Inferior parietal cortex (tissue), 1 donor: ENCODE measurements at regions not wholly inside any gene's neighbourhood (a gene's known extent, or its start where the extent isn't known, plus 50 kb on each side); places are given as distances from the start of the nearest gene placed in this dataset.
"Not testable (repeated sequence)": the region's sequence is repeated elsewhere in the genome, so short reads cannot be mapped to it uniquely, and the experiment has no call there.

ENCODE experiments used
- DNase-seq: peaks from one replicate; pipeline ENCODE4 v3.0.0-alpha.2; 2016; ENCODE audit errors: extremely low spot score

DNA sequence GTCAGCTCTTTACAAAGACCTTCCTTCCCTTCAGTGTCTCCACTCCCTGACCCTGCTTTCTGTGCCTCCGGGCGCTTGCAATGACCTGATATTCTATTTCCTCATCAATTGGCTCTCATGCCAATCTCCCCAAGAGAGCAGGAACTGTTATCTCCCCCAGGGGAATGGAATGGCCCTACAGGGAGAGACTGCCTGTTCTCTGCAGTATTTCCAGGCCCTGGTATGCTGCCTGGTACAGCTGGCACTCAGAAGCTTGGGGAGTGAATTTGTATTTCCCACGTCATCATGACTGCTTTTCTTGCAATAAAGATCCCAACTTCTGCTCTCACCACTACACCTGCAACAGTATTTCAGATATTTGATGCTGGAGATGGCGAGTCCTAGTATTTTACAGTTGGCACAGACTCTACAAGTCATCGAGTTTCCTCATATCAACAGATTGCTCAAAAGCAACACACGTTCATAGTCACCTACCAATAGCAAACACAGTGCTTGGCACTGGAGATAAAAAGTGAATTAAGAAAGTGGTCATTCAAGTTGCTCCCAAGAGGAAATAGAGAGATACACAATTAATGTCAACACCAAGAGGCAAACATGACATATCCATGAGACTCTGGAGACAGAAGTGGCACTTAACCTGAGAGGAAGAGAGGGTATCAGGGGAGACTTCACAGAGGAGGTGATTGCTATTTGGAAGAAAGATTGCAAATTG is 90.5 kb upstream of the EGFL6 start:
- no peak for DNase-seq

GRCh38 chrX:13476384-13476783 is 93.0 kb upstream of the EGFL6 start:
- DNase-seq, result no peak

- no peak for DNase-seq
These were observed 95.3 kb upstream of the EGFL6 start for GRCh38 chrX:13474164-13474516.

DNA sequence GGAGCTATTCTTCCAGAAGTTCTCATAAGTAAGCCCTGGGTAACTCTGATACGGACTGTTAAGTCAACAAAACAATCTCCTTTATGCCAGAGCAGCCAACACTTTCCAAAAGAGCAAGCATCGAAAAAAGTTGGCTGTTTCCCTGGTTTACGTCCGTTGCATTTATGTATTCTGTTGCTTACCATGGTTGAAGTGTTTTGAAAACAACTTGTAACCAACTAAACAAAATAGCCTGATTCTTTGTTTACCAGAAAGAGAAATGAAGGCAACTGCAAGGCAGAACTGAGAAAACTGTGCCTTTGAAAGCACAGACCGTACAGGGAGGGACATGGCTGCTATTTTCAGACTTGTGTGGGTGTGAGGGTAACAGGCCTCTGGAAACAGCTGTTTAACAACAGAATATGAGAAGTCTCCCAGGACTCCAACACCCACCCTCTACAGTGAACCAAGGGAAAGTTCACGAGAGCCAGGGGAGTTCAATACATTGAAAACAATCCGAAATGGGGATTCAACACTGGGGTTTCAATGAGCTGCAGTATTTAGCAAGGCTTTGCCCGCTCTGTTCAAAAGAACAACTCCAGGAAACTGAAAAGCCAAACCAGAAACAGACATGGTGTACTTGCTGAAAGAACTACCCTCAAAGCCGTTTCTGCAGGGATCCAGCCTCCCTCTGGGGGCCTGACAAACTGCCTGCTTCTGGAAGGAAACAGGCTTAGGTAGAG is 95.8 kb upstream of the EGFL6 start:
- DNase-seq, result no peak

GRCh38 chrX:13472975-13473374 is 96.4 kb upstream of the EGFL6 start:
- no peak for DNase-seq

DNA sequence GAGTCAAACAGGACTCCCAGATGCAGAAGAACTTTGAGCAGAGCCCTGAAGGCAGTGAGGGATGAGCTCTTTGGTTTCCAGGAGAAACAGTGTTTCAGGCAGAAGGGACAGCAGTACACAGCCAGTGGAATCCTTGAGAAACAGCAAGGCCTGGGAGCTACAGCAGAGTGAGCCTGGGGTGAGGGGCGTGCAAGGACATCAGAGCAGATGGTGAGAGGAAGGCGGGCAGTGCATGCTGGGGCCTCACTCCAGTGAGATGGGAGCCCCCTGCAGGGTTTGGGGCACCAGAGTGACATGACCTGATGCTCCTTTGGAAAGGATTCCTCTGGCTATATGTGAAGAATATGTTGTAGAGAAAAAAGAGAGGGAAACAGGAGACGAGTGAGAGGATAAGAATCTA is 98.1 kb upstream of the EGFL6 start:
- no peak for DNase-seq

- no peak for DNase-seq
These were observed 98.8 kb upstream of the EGFL6 start for GRCh38 chrX:13470685-13470977.

- DNase-seq, result no peak
These were observed 99.3 kb upstream of the EGFL6 start for GRCh38 chrX:13469963-13470684.

DNA sequence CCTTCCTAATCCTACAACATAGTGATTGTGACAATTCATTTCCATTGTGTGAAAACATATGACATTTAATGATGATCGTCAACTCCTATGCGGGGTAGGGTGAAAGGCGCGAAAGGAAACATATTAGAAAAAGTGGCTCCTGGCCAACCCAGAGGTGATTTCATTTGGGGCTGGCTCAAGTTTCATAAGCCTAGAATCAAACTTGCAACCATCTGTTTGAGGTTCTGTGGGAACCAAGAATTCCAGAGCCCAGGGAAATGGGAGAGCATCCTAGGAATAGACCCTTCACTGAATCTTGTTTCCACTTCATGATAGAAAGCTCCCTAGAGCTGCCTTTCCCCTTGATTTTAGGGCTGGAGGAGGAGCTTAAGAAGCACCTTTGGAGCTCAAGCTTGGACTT is 101.3 kb upstream of the EGFL6 start:
- no peak for DNase-seq

- no peak for DNase-seq
These were observed 102.2 kb upstream of the EGFL6 start for GRCh38 chrX:13467243-13467642.

- no peak for DNase-seq
These were observed 104.7 kb upstream of the EGFL6 start for GRCh38 chrX:13464599-13465275.

DNA sequence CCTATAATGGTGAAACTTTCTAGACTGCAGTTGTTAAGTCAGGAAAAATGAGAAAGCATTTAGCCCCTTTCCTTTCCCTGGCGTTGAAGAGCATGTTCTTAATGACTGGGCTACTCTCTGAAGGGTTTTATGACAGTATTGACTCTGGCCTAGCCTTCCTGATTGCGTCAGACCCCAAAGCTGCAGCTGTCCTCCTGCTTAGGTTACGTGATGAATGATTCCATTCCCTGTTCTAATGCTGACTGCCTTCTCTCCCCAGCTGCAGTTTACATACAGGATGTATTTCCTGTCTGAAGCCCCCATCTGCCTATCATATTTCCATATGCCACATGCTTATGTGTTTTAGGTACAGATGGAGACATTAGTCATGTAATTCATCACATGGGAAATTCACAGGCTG is 105.8 kb upstream of the EGFL6 start:
- DNase-seq, result no peak

- DNase-seq, result no peak
These were observed 117.1 kb upstream of the EGFL6 start for GRCh38 chrX:13452283-13452682.

- no peak for DNase-seq
These were observed 120.0 kb upstream of the EGFL6 start for GRCh38 chrX:13449441-13449840.

- no peak for DNase-seq
These were observed 120.5 kb upstream of the EGFL6 start for GRCh38 chrX:13448941-13449340.

DNA sequence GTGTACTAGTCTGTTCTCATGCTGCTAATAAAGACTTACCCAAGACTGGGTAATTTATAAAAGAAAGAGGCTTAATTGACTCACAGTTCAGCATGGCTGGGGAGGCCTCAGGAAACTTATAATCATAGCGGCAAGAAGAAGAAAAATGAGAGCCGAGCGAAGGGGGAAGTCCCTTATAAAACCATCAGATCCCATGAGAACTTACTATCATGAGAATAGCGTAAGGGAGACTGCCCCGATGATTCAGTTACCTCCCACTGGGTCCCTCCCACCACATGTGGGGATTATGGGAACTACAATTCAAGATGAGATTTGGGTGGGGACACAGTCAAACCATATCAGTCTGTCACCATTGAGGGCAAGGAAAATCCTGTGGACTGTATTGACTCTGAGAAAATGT is 121.8 kb upstream of the ATXN3L start:
- not testable (repeated sequence) for DNase-seq

- DNase-seq, result no peak
These were observed 120.3 kb upstream of the ATXN3L start for GRCh38 chrX:13440176-13440575.

DNA sequence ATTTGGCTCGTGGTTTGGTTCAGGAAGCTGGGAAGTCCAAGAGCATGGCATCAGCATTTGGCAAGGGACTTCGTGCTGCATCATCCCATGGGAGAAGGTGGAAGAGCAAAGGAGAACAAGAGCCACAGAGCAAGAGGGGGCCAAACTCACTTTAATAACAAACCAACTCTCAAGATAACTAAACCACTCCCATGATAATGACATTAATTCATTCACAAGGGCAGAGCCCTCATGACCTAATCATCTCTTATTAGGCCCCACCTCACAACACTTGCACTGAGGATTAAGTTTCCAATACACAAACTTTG is 113.4 kb upstream of the ATXN3L start:
- DNase-seq, result no peak

DNA sequence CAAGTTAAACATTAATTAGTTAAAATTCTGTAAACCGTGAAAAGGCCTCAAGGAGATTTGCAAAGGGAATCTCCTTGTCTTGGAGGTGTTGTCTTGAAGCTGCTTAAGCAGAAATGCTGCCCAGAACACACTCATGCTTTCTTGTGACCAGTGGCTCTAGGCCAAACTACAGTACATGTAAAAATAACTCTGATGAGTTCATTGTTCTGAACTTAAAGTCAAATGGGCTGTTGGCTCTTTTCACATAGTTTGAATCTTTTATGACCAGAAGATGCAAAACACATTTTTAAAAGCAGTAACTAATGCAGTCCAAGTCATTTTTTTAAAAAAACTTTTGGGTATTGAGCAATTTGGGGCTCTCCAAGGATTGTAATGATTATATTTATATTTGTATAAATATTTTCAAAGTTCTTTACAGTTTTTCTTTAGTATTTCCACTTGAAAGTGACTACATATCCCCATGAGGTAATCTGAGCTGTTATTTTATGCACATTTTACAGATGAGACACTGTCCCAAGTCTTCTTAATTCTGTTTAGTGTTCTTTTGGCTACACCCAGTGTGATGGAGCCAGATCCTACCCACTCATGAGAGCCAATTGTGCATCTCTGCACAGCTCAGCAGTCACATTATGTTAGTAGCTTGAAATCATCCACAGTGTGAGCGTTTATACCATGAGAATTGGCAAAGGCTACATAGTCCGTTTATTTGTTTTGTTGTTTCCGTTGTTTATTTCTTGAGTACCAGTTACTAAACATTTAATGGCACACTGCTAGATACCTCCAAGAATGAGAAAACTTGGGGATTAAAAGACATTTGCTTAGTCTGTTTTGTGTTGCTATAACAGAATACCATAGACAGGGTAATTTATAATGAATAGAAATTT is 112.8 kb upstream of the ATXN3L start:
- DNase-seq, result no peak

GRCh38 chrX:13430136-13430827 is 110.4 kb upstream of the ATXN3L start:
- DNase-seq, result no peak
